OCI-LY7 (cell line): ENCODE measurements at regions not wholly inside any gene's neighbourhood (a gene's known extent, or its start where the extent isn't known, plus 50 kb on each side); places are given as distances from the start of the nearest gene placed in this dataset.

Experiments used
- CTCF ChIP-seq: fragments of 200-600 bp; sonication (generic); conservative IDR thresholded peaks from 2 replicates; pipeline ENCODE4 v1.5.1; 2014; ENCODE audit warnings: mild to moderate bottlenecking, antibody characterized with exemption, low read length, moderate library complexity, mixed read lengths
- EZH2phosphoT487 ChIP-seq: fragments of 200-600 bp; sonication (generic); IDR thresholded peaks from 2 replicates; pipeline ENCODE4 v1.6.1; 2018; ENCODE audit warnings: low read depth, borderline replicate concordance, mild to moderate bottlenecking, mixed run types, antibody characterized with exemption, low read length, moderate library complexity, mixed read lengths

- TF ChIP-seq CTCF (no peak), EZH2phosphoT487 (no peak)
Observed at GRCh38 chr2:58620093-58620492, 379.0 kb upstream of the FANCL start.
